ENCODE measurements at regions not wholly inside any gene's neighbourhood (a gene's known extent, or its start where the extent isn't known, plus 50 kb on each side); places are given as distances from the start of the nearest gene placed in this dataset.
"Not testable (repeated sequence)": the region's sequence is repeated elsewhere in the genome, so short reads cannot be mapped to it uniquely, and the experiment has no call there.

DNA sequence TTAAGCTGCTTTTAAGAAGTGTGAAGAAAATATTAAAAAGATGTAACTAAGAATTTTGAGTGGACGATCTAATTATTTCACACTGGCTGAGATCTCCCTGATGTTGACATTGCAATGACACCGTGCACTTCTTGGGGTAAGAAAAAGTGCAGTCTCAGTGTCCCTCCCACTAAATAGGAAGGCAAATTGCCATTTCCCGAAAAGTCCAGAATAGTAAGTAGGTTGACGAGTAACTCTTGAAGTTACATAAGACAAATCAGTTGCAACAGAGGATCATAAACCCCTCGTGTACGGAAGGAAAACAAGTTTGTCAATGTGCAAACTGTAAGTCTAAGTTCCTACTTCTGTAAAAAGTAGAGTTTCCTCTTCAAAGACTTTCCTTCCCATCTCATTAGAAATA, 336.2 kb downstream of the CACNA1B start:
- not testable (repeated sequence) for H4K5ac ChIP-seq (ENCODE audit: insufficient read length, low read depth, low read length); H2BK120ac ChIP-seq (ENCODE audit: low read depth, low read length, poor library complexity, severe bottlenecking); H3K23ac ChIP-seq (ENCODE audit: insufficient read length, low read depth, low read length); H3K9me3 ChIP-seq (ENCODE audit: control insufficient read depth, low read depth, low read length); H3K36me3 Mint-ChIP-seq (ENCODE audit: insufficient read depth in 1 of 3, low read depth in 3 of 3); H4K8ac ChIP-seq (replicated peaks; ENCODE audit: insufficient read length, low read depth, low read length); H4K20me1 ChIP-seq (ENCODE audit: control insufficient read depth, insufficient read depth, insufficient read length); H3T11ph ChIP-seq (ENCODE audit: low read length); H3K27me3 Mint-ChIP-seq (ENCODE audit: low read depth); H2BK15ac ChIP-seq (ENCODE audit: low read depth, low read length); H2BK12ac ChIP-seq (ENCODE audit: insufficient read length, low read depth, low read length); H2BK20ac ChIP-seq (ENCODE audit: low read depth, low read length, poor library complexity, severe bottlenecking); H3K27me3 ChIP-seq (ENCODE audit: insufficient read depth, low read length); H2AK5ac ChIP-seq (ENCODE audit: insufficient read length, low read length); H4K91ac ChIP-seq (ENCODE audit: insufficient read length, low read depth, low read length); H3K4me1 ChIP-seq (ENCODE audit: insufficient read depth, low read length); H3K27ac Mint-ChIP-seq; H3K27ac ChIP-seq (ENCODE audit: insufficient read length, low read depth, low read length); H2AFZ ChIP-seq (ENCODE audit: low read length); H3K79me2 ChIP-seq (ENCODE audit: insufficient read depth, low read length); H3K4me2 ChIP-seq (ENCODE audit: insufficient read depth, insufficient read length, low read length); H3K79me1 ChIP-seq (ENCODE audit: insufficient read depth, low read depth, low read length, poor library complexity, severe bottlenecking); H3K4me1 Mint-ChIP-seq; H3K9ac ChIP-seq (ENCODE audit: extremely low read depth, insufficient read length, low read length); DNase-seq; H3K23me2 ChIP-seq (ENCODE audit: insufficient read length, low read depth, low read length, poor library complexity, severe bottlenecking); H3K14ac ChIP-seq (ENCODE audit: insufficient read depth, low read length); H3K18ac ChIP-seq (ENCODE audit: insufficient read length, low read depth, low read length); H3K4ac ChIP-seq (ENCODE audit: low read depth, low read length); H3K56ac ChIP-seq (ENCODE audit: insufficient read length, low read depth, low read length); H3K4me3 Mint-ChIP-seq; H2BK5ac ChIP-seq (ENCODE audit: insufficient read length, low read length)
- H3K9me3 Mint-ChIP-seq: peaks cover 8 to 11% of the 10 kb centered on the region in 2 experiments; a peak in 4 of 5 replicates
- no CpG with 5 or more reads among the region's 6 CpGs for WGBS (ENCODE audit: extremely low coverage, insufficient read length, low lambda C conversion rate)

DNA sequence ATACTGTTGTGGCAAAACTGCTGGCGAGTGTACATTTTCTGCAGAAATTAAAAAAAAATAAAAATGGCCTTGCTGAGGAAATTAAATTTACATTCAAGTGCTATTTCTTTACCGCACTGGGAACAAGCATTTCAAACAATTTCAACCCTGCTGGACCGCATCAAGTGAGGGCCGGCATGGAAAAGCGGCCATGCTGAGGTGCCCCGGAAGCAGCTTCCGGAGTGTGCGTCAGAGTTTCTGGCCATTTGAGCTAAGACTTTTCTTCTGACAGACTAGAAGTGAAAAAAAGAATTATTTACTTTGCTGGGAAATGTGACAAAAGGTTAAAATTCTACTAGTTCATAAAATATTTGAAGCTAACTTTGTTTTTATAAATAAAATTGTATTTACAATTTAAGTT, 337.0 kb downstream of the CACNA1B start:
- H2BK120ac ChIP-seq (ENCODE audit: low read depth, low read length, poor library complexity, severe bottlenecking); H3K27ac Mint-ChIP-seq; H3K4me2 ChIP-seq (ENCODE audit: insufficient read depth, insufficient read length, low read length); H3K4me1 ChIP-seq (ENCODE audit: insufficient read depth, low read length); H4K5ac ChIP-seq (ENCODE audit: insufficient read length, low read depth, low read length); H3K56ac ChIP-seq (ENCODE audit: insufficient read length, low read depth, low read length); H3K79me2 ChIP-seq (ENCODE audit: insufficient read depth, low read length); H4K20me1 ChIP-seq (ENCODE audit: control insufficient read depth, insufficient read depth, insufficient read length); H3K27me3 Mint-ChIP-seq (ENCODE audit: low read depth); H3K23me2 ChIP-seq (ENCODE audit: insufficient read length, low read depth, low read length, poor library complexity, severe bottlenecking); H2BK5ac ChIP-seq (ENCODE audit: insufficient read length, low read length); H2AK5ac ChIP-seq (ENCODE audit: insufficient read length, low read length); H3K9ac ChIP-seq (ENCODE audit: extremely low read depth, insufficient read length, low read length); H3K27ac ChIP-seq (ENCODE audit: insufficient read length, low read depth, low read length); H3K14ac ChIP-seq (ENCODE audit: insufficient read depth, low read length); H3K23ac ChIP-seq (ENCODE audit: insufficient read length, low read depth, low read length); H3K4me3 Mint-ChIP-seq; DNase-seq; H2AFZ ChIP-seq (ENCODE audit: low read length); H3K9me3 Mint-ChIP-seq; H3K36me3 Mint-ChIP-seq (ENCODE audit: insufficient read depth in 1 of 3, low read depth in 3 of 3); H2BK12ac ChIP-seq (ENCODE audit: insufficient read length, low read depth, low read length); H3K4me1 Mint-ChIP-seq; H4K91ac ChIP-seq (ENCODE audit: insufficient read length, low read depth, low read length); H3K4ac ChIP-seq (ENCODE audit: low read depth, low read length); H3K79me1 ChIP-seq (ENCODE audit: insufficient read depth, low read depth, low read length, poor library complexity, severe bottlenecking); H3K27me3 ChIP-seq (ENCODE audit: insufficient read depth, low read length); H3K9me3 ChIP-seq (ENCODE audit: control insufficient read depth, low read depth, low read length); H4K8ac ChIP-seq (replicated peaks; ENCODE audit: insufficient read length, low read depth, low read length); H2BK15ac ChIP-seq (ENCODE audit: low read depth, low read length); H2BK20ac ChIP-seq (ENCODE audit: low read depth, low read length, poor library complexity, severe bottlenecking); H3K18ac ChIP-seq (ENCODE audit: insufficient read length, low read depth, low read length); H3T11ph ChIP-seq (ENCODE audit: low read length): not testable (repeated sequence)
- no CpG with 5 or more reads among the region's 8 CpGs for WGBS (ENCODE audit: extremely low coverage, insufficient read length, low lambda C conversion rate)

Data from H9 (cell line).